Stimulated activated CD4-positive, alpha-beta T cell treated with anti-CD3 and anti-CD28 coated beads, Interleukin-15, amount 100 ng/mL, for 24 hours (primary cell): ENCODE measurements at regions not wholly inside any gene's neighbourhood (a gene's known extent, or its start where the extent isn't known, plus 50 kb on each side); places are given as distances from the start of the nearest gene placed in this dataset.

Source experiments
- DNase-seq: peaks from one replicate; pipeline ENCODE4 v3.0.0-alpha.2; 2020

DNA sequence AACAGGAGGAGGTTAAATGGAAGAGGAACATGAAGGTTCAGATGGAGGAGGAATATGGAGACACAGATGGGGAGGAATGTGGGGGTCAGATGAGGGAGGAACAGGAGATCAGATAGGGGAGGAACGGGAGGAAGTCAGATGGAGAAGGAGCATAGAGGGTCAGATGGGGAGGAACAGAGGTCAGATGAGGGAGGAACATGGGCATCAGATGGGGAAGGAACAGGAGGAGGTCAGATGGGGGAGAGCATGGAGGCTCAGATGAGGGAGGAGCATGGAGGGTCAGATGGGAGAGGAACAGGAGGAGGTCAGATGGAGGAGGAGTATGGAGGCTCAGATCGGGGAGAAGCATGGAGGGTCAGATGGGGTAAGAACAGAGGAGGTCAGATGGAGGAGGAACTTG, 290.6 kb downstream of the BMP7 start:
- DNase-seq = no peak

- no peak for DNase-seq
Observed at GRCh38 chr20:56976336-56976735, 290.1 kb downstream of the BMP7 start.

- DNase-seq = no peak
Observed at GRCh38 chr20:56978475-56978874, 288.0 kb downstream of the BMP7 start.

DNA sequence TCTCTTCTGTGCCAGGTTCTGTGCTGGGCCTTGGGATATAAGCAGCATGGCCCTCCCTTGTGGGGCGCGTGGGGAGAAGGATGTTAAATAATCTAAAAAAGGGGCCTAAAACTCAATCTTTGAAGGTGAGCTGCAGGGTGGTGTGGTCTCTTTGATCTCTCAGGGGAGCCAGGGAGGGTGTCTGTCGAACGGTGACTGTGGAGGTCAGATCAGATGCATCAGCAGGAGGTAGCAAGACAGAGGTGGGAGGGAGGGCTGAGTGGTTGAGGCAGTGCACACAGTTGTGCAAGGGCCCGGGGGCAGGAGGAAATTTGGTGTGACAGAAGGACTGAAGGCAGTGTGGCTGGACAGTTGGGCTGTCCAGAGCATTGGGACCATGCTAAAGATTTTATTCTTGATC, 287.3 kb downstream of the BMP7 start:
- no peak for DNase-seq

DNA sequence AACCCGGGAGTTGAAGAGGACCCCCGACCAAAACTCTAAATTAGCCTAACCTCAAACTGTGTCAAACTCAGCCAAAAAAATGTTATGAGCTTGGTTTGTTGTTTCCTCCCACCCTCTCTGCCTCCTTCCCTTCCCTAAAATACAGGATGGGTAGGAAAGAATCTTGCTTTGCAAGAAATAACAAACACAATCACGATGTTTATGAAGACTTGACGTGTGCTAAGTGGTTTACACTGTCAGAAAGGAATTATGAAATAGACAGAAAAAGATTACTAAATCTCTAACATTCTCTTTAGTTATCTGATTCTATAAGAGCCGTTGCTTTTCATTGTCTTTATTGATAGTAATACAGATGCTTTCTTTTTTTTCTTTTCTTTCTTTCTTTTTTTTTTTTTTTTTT, 285.1 kb downstream of the BMP7 start:
- no peak for DNase-seq

- DNase-seq = no peak
Observed at GRCh38 chr20:56983813-56984212, 282.6 kb downstream of the BMP7 start.

DNA sequence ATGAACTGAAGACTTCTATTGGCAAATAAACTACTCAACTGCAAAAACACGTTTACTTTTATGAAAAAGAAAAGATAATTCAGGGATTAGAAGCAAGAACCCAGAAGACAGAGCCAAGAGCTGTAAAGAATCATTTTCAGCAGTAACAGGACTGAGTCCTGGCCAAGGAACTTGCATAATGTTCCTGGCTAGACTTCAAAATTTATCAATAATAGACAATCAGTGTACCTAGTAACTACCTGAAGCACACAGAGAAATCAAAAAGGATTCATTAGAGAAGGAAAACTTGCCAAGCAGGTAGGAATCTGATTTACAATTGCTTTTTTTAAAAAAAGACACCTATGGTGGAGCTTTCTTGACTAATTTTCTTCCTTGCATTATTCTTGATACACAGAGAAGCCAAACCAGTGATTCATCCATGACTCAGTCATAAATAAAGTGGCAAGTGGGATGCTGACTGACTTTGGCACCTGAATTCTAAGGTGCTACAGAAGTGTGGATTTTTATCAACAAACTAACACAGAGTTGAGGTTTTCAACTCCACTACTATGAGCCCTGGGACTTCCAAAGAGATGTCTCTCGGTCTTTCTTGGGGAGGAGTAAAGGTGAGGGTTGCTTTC, 281.3 kb downstream of the BMP7 start:
- no peak for DNase-seq

DNA sequence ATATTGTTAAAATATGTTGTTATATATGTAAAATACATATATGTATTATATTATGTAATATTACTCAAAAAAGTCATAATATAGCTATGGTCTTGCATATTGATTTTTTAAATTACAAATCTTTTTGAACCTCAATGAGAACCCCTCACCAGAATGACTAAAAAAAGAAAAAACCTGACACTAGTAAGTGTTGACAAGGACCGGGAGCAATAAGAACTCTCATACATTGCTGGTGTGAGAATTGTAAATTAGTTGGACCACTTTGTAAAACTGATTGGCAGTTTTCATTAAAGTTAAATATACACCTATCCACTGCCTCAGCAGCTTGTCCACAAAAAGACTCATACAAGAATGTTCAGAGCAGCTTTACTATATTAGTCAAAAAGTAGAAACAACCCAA, 280.0 kb downstream of the BMP7 start:
- no peak for DNase-seq

- DNase-seq = no peak
Observed at GRCh38 chr20:56986931-56987720, 279.3 kb downstream of the BMP7 start.

DNA sequence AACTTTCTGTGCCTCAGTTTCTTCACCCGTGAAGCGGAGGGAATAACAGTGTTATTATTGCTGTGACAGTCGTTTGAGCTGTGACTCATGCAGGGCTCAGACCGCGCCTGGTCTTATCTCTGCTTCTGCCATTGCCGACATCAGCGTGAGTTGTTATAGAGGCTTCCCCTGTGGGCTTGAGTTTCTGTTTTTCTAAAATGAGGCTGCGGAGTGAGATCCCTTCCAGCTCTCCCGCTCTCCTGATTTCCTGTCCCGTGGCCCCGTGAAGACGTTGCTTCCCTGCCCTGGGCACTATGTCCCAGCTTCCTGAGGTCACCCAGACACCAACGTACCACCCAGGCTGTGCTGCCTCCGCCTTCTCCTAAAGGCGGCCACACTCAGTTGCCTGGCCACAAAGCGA, 278.5 kb downstream of the BMP7 start:
- DNase-seq = no peak

GRCh38 chr20:56988446-56988845, 278.0 kb downstream of the BMP7 start:
- no peak for DNase-seq

- DNase-seq = no peak
Observed at GRCh38 chr20:56989516-56989915, 276.9 kb downstream of the BMP7 start.

DNA sequence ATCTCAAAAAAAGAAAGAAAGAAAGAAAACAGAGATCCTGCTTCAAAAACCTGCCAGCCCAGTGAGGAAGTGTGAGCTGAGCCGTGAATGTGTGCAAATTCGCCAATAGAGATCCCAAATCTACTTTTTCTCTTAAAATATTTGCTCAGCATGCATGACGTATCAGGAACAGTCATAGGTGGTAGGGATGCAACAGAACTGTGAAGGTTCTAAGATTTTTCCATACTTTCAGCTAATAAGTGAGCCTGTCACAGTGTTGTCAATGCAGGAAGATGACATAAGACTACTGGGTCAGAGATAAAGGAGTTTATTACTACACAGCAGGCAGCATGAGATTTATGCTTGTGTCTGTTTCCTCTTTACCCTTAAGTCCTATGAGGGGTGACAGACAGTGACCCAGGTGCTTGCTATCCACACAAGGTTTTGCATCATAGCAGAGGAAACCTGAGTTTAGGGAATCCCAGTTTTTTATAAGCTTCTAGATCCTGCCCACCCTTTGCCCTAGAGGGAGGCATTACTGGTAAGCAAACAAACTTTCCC, 273.4 kb downstream of the BMP7 start:
- no peak for DNase-seq

GRCh38 chr20:56994006-56994405, 272.4 kb downstream of the BMP7 start:
- DNase-seq = no peak

- no peak for DNase-seq
Observed at GRCh38 chr20:56995149-56995548, 271.3 kb downstream of the BMP7 start.

DNA sequence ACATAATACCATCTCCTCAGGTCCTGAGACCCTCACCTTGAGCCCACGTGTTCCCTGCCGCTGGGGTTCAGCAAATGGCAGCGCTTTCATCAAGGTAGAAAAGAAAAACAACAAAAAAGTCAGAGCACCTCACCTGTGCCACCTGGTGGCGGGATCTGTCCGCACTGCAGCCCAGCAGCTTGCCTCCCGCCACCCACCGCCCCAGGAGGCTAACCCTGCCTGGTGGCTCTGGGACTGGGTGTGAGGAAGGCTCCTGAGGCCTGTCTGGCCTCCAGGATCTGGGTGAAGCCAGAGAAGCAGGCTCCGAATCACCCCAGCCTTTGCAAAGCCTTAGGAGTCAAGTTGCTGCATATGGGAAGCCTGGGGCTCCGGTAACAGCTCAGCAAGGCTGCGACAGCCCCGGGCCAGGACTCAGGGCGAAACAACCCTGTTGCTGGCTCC, 270.8 kb downstream of the BMP7 start:
- DNase-seq = peak; percentile 38

- DNase-seq = no peak
Observed at GRCh38 chr20:56996533-56996932, 269.9 kb downstream of the BMP7 start.

GRCh38 chr20:56998438-56998837, 268.0 kb downstream of the BMP7 start:
- DNase-seq = no peak

- no peak for DNase-seq
Observed at GRCh38 chr20:57000441-57000968, 265.9 kb downstream of the BMP7 start.

- DNase-seq = no peak
Observed at GRCh38 chr20:57001126-57001767, 265.2 kb downstream of the BMP7 start.

DNA sequence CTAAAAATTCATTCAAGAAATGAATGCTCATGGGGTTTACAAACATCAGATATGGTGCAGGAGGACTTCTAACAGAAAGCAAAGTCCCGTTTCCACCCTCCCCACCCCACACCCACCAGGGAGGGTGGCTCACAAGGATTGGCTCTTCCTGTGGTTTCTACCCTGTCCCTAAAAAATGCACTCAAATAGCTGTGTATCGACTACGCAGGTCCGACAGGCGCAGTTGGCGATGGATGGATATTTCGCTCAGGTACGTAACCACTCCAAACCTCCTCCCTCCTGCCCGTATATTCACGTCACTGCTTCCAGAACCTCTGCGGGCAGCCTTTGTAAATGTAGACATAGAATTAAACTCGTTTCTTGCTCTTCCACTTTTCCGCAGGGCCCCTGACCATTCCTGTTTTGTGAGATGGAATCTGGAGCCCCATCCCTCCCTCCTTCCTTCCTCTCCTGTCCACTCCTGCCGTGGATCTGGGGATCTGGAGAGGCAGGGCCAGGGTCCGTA, 264.3 kb downstream of the BMP7 start:
- DNase-seq = no peak

GRCh38 chr20:57003012-57003411, 263.4 kb downstream of the BMP7 start:
- no peak for DNase-seq

- no peak for DNase-seq
Observed at GRCh38 chr20:57004416-57004815, 262.0 kb downstream of the BMP7 start.
